Naive thymus-derived CD8-positive, alpha-beta T cell (primary cell): ENCODE measurements at regions not wholly inside any gene's neighbourhood (a gene's known extent, or its start where the extent isn't known, plus 50 kb on each side); places are given as distances from the start of the nearest gene placed in this dataset.

Experiments
- ATAC-seq, 2 donors: fragments of 150-1000 bp; cut with Tn5 transposase in 1 of 2; sonication (Bioruptor Pico), chemical (Tn5 transposase) in 1 of 2; 1 replicate in 1 of 2; 2 replicates in 1 of 2; pipeline ENCODE4 v1.10.0; 2021; ENCODE audit warnings: mild to moderate bottlenecking in 2 of 2, moderate library complexity in 2 of 2
- POLR2A ChIA-PET: fragments of 350-600 bp; sonication (Branson Sonifier 250); formaldehyde crosslinking; loops from one replicate; lab custom pipeline; 2021; ENCODE audit warnings: antibody characterized with exemption; lab: Charles Lee
- DNase-seq, 10 donors: peaks; one replicate each; pipeline versions ENCODE4 v3.0.0 to v3.0.0-alpha.2; 2020 to 2022
- H3K27ac Mint-ChIP-seq, 10 donors: one replicate each; pipeline ENCODE4 v1.8.0; 2020 to 2022; ENCODE audit warnings: mild to moderate bottlenecking in 10 of 10, mixed read lengths in 10 of 10, moderate library complexity in 4 of 10, inconsistent platforms in 1 of 10
- H3K27me3 Mint-ChIP-seq, 5 donors: one replicate each; pipeline ENCODE4 v1.8.0; 2021 to 2022; ENCODE audit warnings: mixed read lengths in 5 of 5
- H3K36me3 Mint-ChIP-seq, 3 donors: one replicate each; pipeline ENCODE4 v1.8.0; 2020 to 2022; ENCODE audit warnings: mixed read lengths in 3 of 3, mild to moderate bottlenecking in 2 of 3, inconsistent platforms in 1 of 3
- H3K4me1 Mint-ChIP-seq, 4 donors: one replicate each; pipeline ENCODE4 v1.8.0; 2021 to 2022; ENCODE audit warnings: mixed read lengths in 4 of 4
- H3K4me3 Mint-ChIP-seq, 10 donors: one replicate each; pipeline ENCODE4 v1.8.0; 2020 to 2022; ENCODE audit warnings: mild to moderate bottlenecking in 10 of 10, mixed read lengths in 10 of 10, moderate library complexity in 6 of 10, inconsistent platforms in 1 of 10
- H3K9me3 Mint-ChIP-seq, 9 donors: one replicate each; pipeline ENCODE4 v1.8.0; 2020 to 2022; ENCODE audit warnings: mixed read lengths in 9 of 9, mild to moderate bottlenecking in 3 of 9, inconsistent platforms in 1 of 9, moderate library complexity in 1 of 9

GRCh38 chr12:88435334-88436076 is 144.8 kb downstream of the KITLG start:
- Mint-ChIP-seq H3K36me3 (no peaks in the 10 kb centered on the region), H3K4me1 (no peaks in the 10 kb centered on the region), H3K27ac (no peak overlapping the region), H3K27me3 (peaks cover 0 to 12% (median 1%) of the 10 kb centered on the region in 5 donors), H3K4me3 (no peak overlapping the region), H3K9me3 (peaks cover 0 to 9% (median 3%) of the 10 kb centered on the region in 9 donors)
- DNase-seq (no peak), ATAC-seq (no peak)
- POLR2A ChIA-PET: no interaction called here

- Mint-ChIP-seq H3K27me3 (peaks cover 0 to 12% (median 1%) of the 10 kb centered on the region in 5 donors), H3K9me3 (peaks cover 0 to 9% (median 3%) of the 10 kb centered on the region in 9 donors), H3K4me1 (no peaks in the 10 kb centered on the region), H3K4me3 (no peak overlapping the region), H3K36me3 (no peaks in the 10 kb centered on the region), H3K27ac (no peak overlapping the region)
- POLR2A ChIA-PET: no interaction called here
- ATAC-seq: no peak
- DNase-seq: no peak
These were observed 143.0 kb downstream of the KITLG start for GRCh38 chr12:88437226-88437625.
